GM12878 (cell line): ENCODE measurements at regions not wholly inside any gene's neighbourhood (a gene's known extent, or its start where the extent isn't known, plus 50 kb on each side); places are given as distances from the start of the nearest gene placed in this dataset.

ENCODE experiments used
- ASH2L ChIP-seq: fragments of 300-600, 200-600 bp; sonication (generic); IDR thresholded peaks from 2 replicates; pipeline ENCODE4 v1.6.1; 2017; ENCODE audit warnings: low read depth, mild to moderate bottlenecking, borderline replicate concordance
- BRCA1 ChIP-seq: IDR thresholded peaks from 2 replicates; pipeline ENCODE4 v1.6.1; 2011; ENCODE audit warnings: low read depth, low read length, improper control_type of control experiment
- CBFB ChIP-seq: IDR thresholded peaks from 2 replicates; pipeline ENCODE4 v1.6.1; 2016; ENCODE audit warnings: antibody characterized with exemption, low read depth
- CBX5 ChIP-seq: sonication (generic); IDR thresholded peaks from 2 replicates; pipeline ENCODE4 v1.6.1; 2016; ENCODE audit warnings: low read depth, moderate library complexity, mild to moderate bottlenecking, inconsistent platforms
- CEBPB ChIP-seq, 2 experiments: fragments of 150-350 bp in 1 of 2; IDR thresholded peaks; 2 replicates each; pipeline ENCODE4 v1.6.1; 2012 to 2014; ENCODE audit warnings: low read depth in 2 of 2, low read length in 2 of 2, borderline replicate concordance in 1 of 2, inconsistent platforms in 1 of 2
- CTCF ChIP-seq, 3 experiments: IDR thresholded peaks in 2 of 3; conservative IDR thresholded peaks in 1 of 3; 2 replicates each; pipeline ENCODE4 v1.5.1; 2011; ENCODE audit warnings: low read depth in 3 of 3, low read length in 3 of 3, mild to moderate bottlenecking in 3 of 3, control low read depth in 2 of 3, moderate library complexity in 2 of 3, inconsistent platforms in 1 of 3, mixed read lengths in 1 of 3; ENCODE audit not compliant: control insufficient read depth in 2 of 3, insufficient read depth in 1 of 3; ENCODE audit errors: extremely low read depth in 1 of 3
- HDAC6 ChIP-seq: fragments of 200-600 bp; sonication (generic); IDR thresholded peaks from one replicate; pipeline ENCODE4 v1.8.0; 2017; ENCODE audit warnings: antibody characterized with exemption; ENCODE audit not compliant: unreplicated experiment
- IKZF1 ChIP-seq: fragments of 450-650 bp; conservative IDR thresholded peaks from 2 replicates; pipeline ENCODE4 v1.6.1; 2017; ENCODE audit warnings: antibody characterized with exemption, mild to moderate bottlenecking
- JUND ChIP-seq: IDR thresholded peaks from 2 replicates; pipeline ENCODE4 v1.6.1; 2012; ENCODE audit warnings: low read depth, mild to moderate bottlenecking, low read length, improper control_type of control experiment, moderate library complexity
- MTA2 ChIP-seq: fragments of 450-650 bp; IDR thresholded peaks from 2 replicates; pipeline ENCODE4 v1.6.1; 2016; ENCODE audit warnings: low read depth, mild to moderate bottlenecking, moderate library complexity
- MYB ChIP-seq: fragments of 150-350 bp; IDR thresholded peaks from 2 replicates; pipeline ENCODE4 v1.6.1; 2014; ENCODE audit warnings: mild to moderate bottlenecking, low read depth, low read length, borderline replicate concordance
- POU2F2 ChIP-seq: IDR thresholded peaks from 3 replicates; pipeline ENCODE4 v1.6.1; 2011; ENCODE audit warnings: low read depth, mild to moderate bottlenecking, low read length, borderline replicate concordance
- RUNX3 ChIP-seq: IDR thresholded peaks from 2 replicates; pipeline ENCODE4 v1.6.1; 2012; ENCODE audit warnings: low read length, inconsistent platforms
- SIN3A ChIP-seq: IDR thresholded peaks from 2 replicates; pipeline ENCODE4 v1.6.1; 2012; ENCODE audit warnings: low read depth, low read length, improper control_type of control experiment
- SPI1 ChIP-seq: IDR thresholded peaks from 2 replicates; pipeline ENCODE4 v1.6.1; 2011; ENCODE audit warnings: low read depth, mild to moderate bottlenecking, low read length, moderate library complexity, borderline replicate concordance; ENCODE audit not compliant: insufficient read depth
- TBL1XR1 ChIP-seq: IDR thresholded peaks from 2 replicates; pipeline ENCODE4 v1.6.1; 2012; ENCODE audit warnings: low read depth, low read length, improper control_type of control experiment
- TCF12 ChIP-seq: IDR thresholded peaks from 2 replicates; pipeline ENCODE4 v1.6.1; 2011; ENCODE audit warnings: low read depth, mild to moderate bottlenecking, low read length
- ZBED1 ChIP-seq: IDR thresholded peaks from 2 replicates; pipeline ENCODE4 v1.6.1; 2016; ENCODE audit warnings: borderline replicate concordance
- ZNF217 ChIP-seq: fragments of 450-650 bp; IDR thresholded peaks from 2 replicates; pipeline ENCODE4 v1.6.1; 2017; ENCODE audit warnings: antibody characterized with exemption, mild to moderate bottlenecking

- TF ChIP-seq CBX5 = no peak
- TF ChIP-seq MYB = no peak
- TF ChIP-seq TCF12 = 0 out of 2 replicates have a peak, but pooled peaks have one; percentile 24
- no peak for TF ChIP-seq SIN3A
- no peak for TF ChIP-seq CBFB
- TF ChIP-seq CTCF (IDR thresholded peaks at IDR 0.05 in 2 of 3, conservative IDR thresholded peaks at IDR 0.05 in 1 of 3; ENCODE audit: control insufficient read depth in 2 of 3, extremely low read depth in 1 of 3, insufficient read depth in 1 of 3, low read depth in 3 of 3, low read length in 3 of 3) = no peak
- TF ChIP-seq RUNX3 = peak; percentile 30; the same call in 1 of the 2 replicates
- peak; percentile 64; the same call in 1 of the 2 replicates for TF ChIP-seq ZNF217
- 0 out of 2 replicates have a peak, but pooled peaks have one; percentile 18 for TF ChIP-seq IKZF1
- TF ChIP-seq SPI1 = no peak
- no peak for TF ChIP-seq POU2F2
- TF ChIP-seq MTA2 = peak; percentile 54; the same call in 1 of the 2 replicates
- no peak for TF ChIP-seq HDAC6
- TF ChIP-seq TBL1XR1 = no peak
- TF ChIP-seq BRCA1 = no peak
- TF ChIP-seq JUND = no peak
- TF ChIP-seq CEBPB (IDR thresholded peaks at IDR 0.05; ENCODE audit: borderline replicate concordance in 1 of 2, low read depth in 2 of 2, low read length in 2 of 2) = no peak
- TF ChIP-seq ZBED1 = no peak
- TF ChIP-seq ASH2L = no peak
These were observed 104.4 kb upstream of the FAM3C start (continued) for GRCh38 chr7:121500360-121501058.
